Stomach (tissue), 4 donors: ENCODE measurements at regions not wholly inside any gene's neighbourhood (a gene's known extent, or its start where the extent isn't known, plus 50 kb on each side); places are given as distances from the start of the nearest gene placed in this dataset.

Source experiments
- CTCF ChIP-seq, 7 experiments: fragments of 450-650 bp in 4 of 7; fragments of 200-600 bp in 3 of 7; sonication (generic) in 3 of 7; IDR thresholded peaks; one replicate each; pipeline ENCODE4 v1.5.1; 2016 to 2019; ENCODE audit warnings: antibody characterized with exemption in 7 of 7, control low read depth in 2 of 7, mild to moderate bottlenecking in 1 of 7
- EP300 ChIP-seq: sonication (generic); formaldehyde crosslinking; IDR thresholded peaks from one replicate; pipeline ENCODE4 v1.6.1; 2017; ENCODE audit warnings: antibody characterized with exemption
- POLR2A ChIP-seq, 4 donors: fragments of 450-650 bp; IDR thresholded peaks; one replicate each; pipeline ENCODE4 v1.6.1; 2016; ENCODE audit warnings: antibody characterized with exemption in 4 of 4, control low read depth in 2 of 4, mild to moderate bottlenecking in 1 of 4, moderate library complexity in 1 of 4
- POLR2AphosphoS5 ChIP-seq, 3 donors: sonication (generic); formaldehyde crosslinking; IDR thresholded peaks; one replicate each; pipeline ENCODE4 v1.6.1; 2016; ENCODE audit warnings: antibody characterized with exemption in 3 of 3

GRCh38 chr6:163771180-163771579 is 356.7 kb downstream of the QKI start:
- no peak for TF ChIP-seq POLR2A (IDR thresholded peaks at IDR 0.05)
- TF ChIP-seq CTCF (IDR thresholded peaks at IDR 0.05), result no peak
- no peak for TF ChIP-seq EP300
- no peak for TF ChIP-seq POLR2AphosphoS5 (IDR thresholded peaks at IDR 0.05)
